Liver (tissue), 3 donors: ENCODE measurements at regions not wholly inside any gene's neighbourhood (a gene's known extent, or its start where the extent isn't known, plus 50 kb on each side); places are given as distances from the start of the nearest gene placed in this dataset.

ENCODE experiments used
- CTCF ChIP-seq: fragments of 150-350 bp; IDR thresholded peaks from 2 replicates; pipeline ENCODE4 v1.5.1; 2017; ENCODE audit warnings: improper control_type of control experiment, low read depth, low read length; ENCODE audit not compliant: missing input control
- EGR1 ChIP-seq, 2 donors: IDR thresholded peaks; 2 replicates each; pipeline ENCODE4 v1.6.1; 2016 to 2018; ENCODE audit warnings: antibody characterized with exemption in 2 of 2, low read depth in 2 of 2
- GABPA ChIP-seq, 2 donors: IDR thresholded peaks in 1 of 2; conservative IDR thresholded peaks in 1 of 2; 2 replicates each; pipeline ENCODE4 v1.6.1; 2016; ENCODE audit warnings: antibody characterized with exemption in 2 of 2, mild to moderate bottlenecking in 1 of 2, moderate library complexity in 1 of 2
- JUND ChIP-seq, 2 donors: IDR thresholded peaks; 2 replicates each; pipeline ENCODE4 v1.6.1; 2016; ENCODE audit warnings: antibody characterized with exemption in 2 of 2
- MAX ChIP-seq: IDR thresholded peaks from 2 replicates; pipeline ENCODE4 v1.6.1; 2016; ENCODE audit warnings: antibody characterized with exemption
- RAD21 ChIP-seq, 2 donors: IDR thresholded peaks; 2 replicates each; pipeline ENCODE4 v1.6.1; 2016; ENCODE audit warnings: antibody characterized with exemption in 2 of 2, mild to moderate bottlenecking in 2 of 2
- SP1 ChIP-seq: IDR thresholded peaks from 2 replicates; pipeline ENCODE4 v1.6.1; 2018; ENCODE audit warnings: antibody characterized with exemption, mild to moderate bottlenecking
- YY1 ChIP-seq: IDR thresholded peaks from 2 replicates; pipeline ENCODE4 v1.6.1; 2016; ENCODE audit warnings: antibody characterized with exemption, mild to moderate bottlenecking
- ZBTB33 ChIP-seq: IDR thresholded peaks from 2 replicates; pipeline ENCODE4 v1.6.1; 2016; ENCODE audit warnings: antibody characterized with exemption
- donor health status: healthy.
- donor health status: healthy.

- TF ChIP-seq EGR1 (IDR thresholded peaks at IDR 0.05; ENCODE audit: low read depth in 2 of 2) (no peak), CTCF (no peak), YY1 (no peak), JUND (IDR thresholded peaks at IDR 0.05) (no peak), GABPA (IDR thresholded peaks at IDR 0.05 in 1 of 2, conservative IDR thresholded peaks at IDR 0.05 in 1 of 2) (no peak), SP1 (no peak), RAD21 (IDR thresholded peaks at IDR 0.05) (no peak), ZBTB33 (no peak), MAX (no peak)
These were observed 63.3 kb upstream of the VCX start for GRCh38 chrX:7779644-7780043.
